Type B pancreatic cell (in vitro differentiated cells): ENCODE measurements at regions not wholly inside any gene's neighbourhood (a gene's known extent, or its start where the extent isn't known, plus 50 kb on each side); places are given as distances from the start of the nearest gene placed in this dataset.

ENCODE experiments used
- DNase-seq: peaks from one replicate; pipeline ENCODE4 v3.0.0; 2021; ENCODE audit warnings: mixed read lengths; ENCODE audit not compliant: unreplicated experiment; ENCODE audit errors: extremely low spot score
- H3K27ac Mint-ChIP-seq: 2 replicates; pipeline ENCODE4 v1.8.0; 2021; ENCODE audit warnings: mild to moderate bottlenecking, mixed read lengths
- H3K27me3 Mint-ChIP-seq: 2 replicates; pipeline ENCODE4 v1.8.0; 2021; ENCODE audit warnings: mixed read lengths
- H3K36me3 Mint-ChIP-seq: 2 replicates; pipeline ENCODE4 v1.8.0; 2021; ENCODE audit warnings: mixed read lengths
- H3K4me1 Mint-ChIP-seq: one replicate; pipeline ENCODE4 v1.8.0; 2021; ENCODE audit warnings: mixed read lengths; ENCODE audit not compliant: unreplicated experiment
- H3K4me3 Mint-ChIP-seq: 2 replicates; pipeline ENCODE4 v1.8.0; 2021; ENCODE audit warnings: mild to moderate bottlenecking, mixed read lengths
- H3K9me3 Mint-ChIP-seq: 2 replicates; pipeline ENCODE4 v1.8.0; 2021; ENCODE audit warnings: mixed read lengths
- CTCF ChIP-seq: fragments of 200-600 bp; sonication (generic); conservative IDR thresholded peaks from 2 replicates; pipeline ENCODE4 v1.5.0; 2021; ENCODE audit warnings: antibody characterized with exemption, mild to moderate bottlenecking

GRCh38 chr12:98409548-98409947 lies 105.8 kb upstream of the TMPO start:
- Mint-ChIP-seq H3K27ac (no peak overlapping the region), H3K36me3 (no peaks in the 10 kb centered on the region), H3K9me3 (no peaks in the 10 kb centered on the region), H3K27me3 (no peaks in the 10 kb centered on the region), H3K4me3 (no peak overlapping the region), H3K4me1 (no peaks in the 10 kb centered on the region)
- no peak for TF ChIP-seq CTCF
- no peak for DNase-seq

GRCh38 chr12:98410356-98410755 lies 105.0 kb upstream of the TMPO start:
- H3K4me3 Mint-ChIP-seq: no peak overlapping the region
- no peak overlapping the region for H3K27ac Mint-ChIP-seq
- no peaks in the 10 kb centered on the region for H3K4me1 Mint-ChIP-seq
- no peaks in the 10 kb centered on the region for H3K36me3 Mint-ChIP-seq
- H3K27me3 Mint-ChIP-seq: no peaks in the 10 kb centered on the region
- no peak for TF ChIP-seq CTCF
- H3K9me3 Mint-ChIP-seq: no peaks in the 10 kb centered on the region
- no peak for DNase-seq

GRCh38 chr12:98416845-98417244 lies 98.5 kb upstream of the TMPO start:
- peak; percentile 56 for TF ChIP-seq CTCF
- H3K27me3 Mint-ChIP-seq: no peaks in the 10 kb centered on the region
- DNase-seq: no peak
- no peaks in the 10 kb centered on the region for H3K36me3 Mint-ChIP-seq
- peaks cover 15% of the 10 kb centered on the region for H3K4me1 Mint-ChIP-seq
- no peak overlapping the region for H3K27ac Mint-ChIP-seq
- H3K4me3 Mint-ChIP-seq: no peak overlapping the region
- peaks cover 4% of the 10 kb centered on the region for H3K9me3 Mint-ChIP-seq

GRCh38 chr12:98417266-98417665 lies 98.1 kb upstream of the TMPO start:
- no peak overlapping the region for H3K4me3 Mint-ChIP-seq
- no peaks in the 10 kb centered on the region for H3K27me3 Mint-ChIP-seq
- H3K27ac Mint-ChIP-seq: no peak overlapping the region
- H3K9me3 Mint-ChIP-seq: peaks cover 4% of the 10 kb centered on the region
- H3K4me1 Mint-ChIP-seq: peaks cover 15% of the 10 kb centered on the region
- no peak for DNase-seq
- no peak for TF ChIP-seq CTCF
- H3K36me3 Mint-ChIP-seq: no peaks in the 10 kb centered on the region

- no peak for DNase-seq
- peaks cover 15% of the 10 kb centered on the region for H3K4me1 Mint-ChIP-seq
- peak overlapping the region; percentile 61 for H3K4me3 Mint-ChIP-seq
- no peaks in the 10 kb centered on the region for H3K27me3 Mint-ChIP-seq
- peak overlapping the region; percentile 91 for H3K27ac Mint-ChIP-seq
- TF ChIP-seq CTCF: no peak
- H3K9me3 Mint-ChIP-seq: peaks cover 4% of the 10 kb centered on the region
- H3K36me3 Mint-ChIP-seq: no peaks in the 10 kb centered on the region
Observed at GRCh38 chr12:98418357-98419075, 96.9 kb upstream of the TMPO start.
